A673 (cell line): ENCODE measurements at regions not wholly inside any gene's neighbourhood (a gene's known extent, or its start where the extent isn't known, plus 50 kb on each side); places are given as distances from the start of the nearest gene placed in this dataset.

Experiments used
- CTCF ChIP-seq: fragments of 300-800, 200-600 bp; sonication (generic); conservative IDR thresholded peaks from 2 replicates; pipeline ENCODE4 v1.5.1; 2017; ENCODE audit warnings: low read depth, mild to moderate bottlenecking, antibody characterized with exemption, low read length, moderate library complexity, mixed read lengths
- EZH2 ChIP-seq: fragments of 200-600 bp; sonication (generic); IDR thresholded peaks from 2 replicates; pipeline ENCODE4 v1.6.1; 2017; ENCODE audit warnings: borderline replicate concordance, low read depth, mild to moderate bottlenecking, mixed read lengths, antibody characterized with exemption, low read length; ENCODE audit not compliant: poor library complexity, severe bottlenecking

GRCh38 chr1:119191325-119191724, 50.9 kb upstream of the WARS2 start:
- no peak for TF ChIP-seq CTCF
- no peak for TF ChIP-seq EZH2
